ENCODE measurements at regions not wholly inside any gene's neighbourhood (a gene's known extent, or its start where the extent isn't known, plus 50 kb on each side); places are given as distances from the start of the nearest gene placed in this dataset.

DNA sequence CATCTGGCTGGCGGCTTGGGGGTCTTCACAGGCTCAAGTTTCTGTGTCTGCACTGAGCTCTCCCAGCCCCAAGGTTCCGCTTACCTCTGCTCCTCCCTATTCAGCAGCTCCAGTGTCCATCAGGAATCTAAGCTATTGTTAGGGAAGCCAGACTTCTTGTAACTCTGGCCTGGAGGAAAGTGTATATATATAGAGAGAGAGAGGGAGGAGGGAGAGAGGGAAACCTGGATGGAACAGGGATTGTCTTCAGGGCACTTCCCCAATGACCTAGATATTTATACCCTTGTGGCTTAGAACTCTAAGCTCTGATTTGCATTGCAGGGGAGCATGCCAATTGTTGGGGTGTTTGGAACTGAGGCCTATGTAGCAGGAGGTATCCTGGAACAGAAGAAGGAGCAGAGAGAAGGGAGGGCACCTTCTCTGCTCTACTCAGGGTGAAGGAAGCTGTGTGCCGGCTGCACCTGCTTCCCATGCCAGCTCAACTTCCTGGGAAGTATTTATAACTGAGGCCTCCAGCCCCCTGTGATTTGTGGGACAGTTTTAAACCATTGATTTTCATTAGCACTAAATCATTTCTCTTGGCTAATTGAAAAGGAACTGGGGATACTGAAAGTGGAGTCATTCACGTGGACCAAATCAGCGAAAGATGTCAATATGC lies 70.9 kb downstream of the NAV1 start:
- TF ChIP-seq CTCF (IDR thresholded peaks at IDR 0.05; ENCODE audit: control insufficient read depth, extremely low read depth, insufficient read depth), result no peak
- H3K4me3 ChIP-seq (ENCODE audit: low read depth, low read length), result no peak overlapping the region
- DNase-seq (ENCODE audit: low read depth), result no peak

- no peak for TF ChIP-seq CTCF (IDR thresholded peaks at IDR 0.05; ENCODE audit: control insufficient read depth, extremely low read depth, insufficient read depth)
- no peak overlapping the region for H3K4me3 ChIP-seq (ENCODE audit: low read depth, low read length)
- no peak for DNase-seq (ENCODE audit: low read depth)
Measured at GRCh38 chr1:201610858-201611257, 71.9 kb downstream of the NAV1 start.

- no peak for TF ChIP-seq CTCF (IDR thresholded peaks at IDR 0.05; ENCODE audit: control insufficient read depth, extremely low read depth, insufficient read depth)
- no peak for DNase-seq (ENCODE audit: low read depth)
Measured at GRCh38 chr1:201612645-201613044, 73.7 kb downstream of the NAV1 start.

DNA sequence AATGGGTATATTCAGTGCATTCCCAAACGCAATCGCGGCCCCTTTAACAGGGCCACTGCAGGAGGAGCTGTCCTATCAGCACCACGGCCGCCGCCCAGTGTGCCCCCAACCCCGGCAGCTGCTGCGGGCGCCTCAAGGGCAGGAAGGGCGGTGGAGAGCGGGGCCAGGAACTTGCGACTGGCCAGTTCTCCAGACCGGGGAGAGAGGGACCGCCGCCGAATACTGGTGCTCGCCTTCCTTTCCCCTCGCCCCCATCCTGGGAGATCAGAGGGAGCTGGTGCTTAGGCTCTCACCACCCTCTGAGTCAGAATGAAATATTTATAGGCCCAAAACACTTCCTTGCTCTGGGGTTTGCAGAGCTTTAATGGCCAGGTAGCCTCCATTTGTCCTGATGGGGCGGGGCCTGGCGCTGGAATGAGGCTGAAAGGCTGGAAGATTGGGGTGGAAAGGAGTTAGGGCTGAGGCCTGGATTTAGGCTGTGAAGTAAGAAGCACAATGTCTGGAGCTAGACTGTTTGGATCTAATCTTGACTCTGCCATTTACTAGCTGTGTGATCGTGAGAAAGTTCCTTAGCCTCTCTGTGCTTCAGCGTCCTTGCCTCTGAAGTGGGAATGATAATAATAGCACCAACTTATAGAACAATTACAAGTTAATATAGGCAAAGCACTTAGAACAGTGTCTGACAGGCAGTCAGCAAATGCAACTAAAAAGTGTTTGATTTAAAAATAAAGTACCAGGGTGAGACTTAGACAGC lies 75.5 kb downstream of the NAV1 start:
- no peak for DNase-seq (ENCODE audit: low read depth)
- no peak for TF ChIP-seq CTCF (IDR thresholded peaks at IDR 0.05; ENCODE audit: control insufficient read depth, extremely low read depth, insufficient read depth)
- no peak overlapping the region for H3K4me3 ChIP-seq (ENCODE audit: low read depth, low read length)

More at GRCh38 chr1:201612645-201613044, 73.7 kb downstream of the NAV1 start:
- no peak overlapping the region for H3K4me3 ChIP-seq (ENCODE audit: low read depth, low read length)

- no peak for DNase-seq (ENCODE audit: low read depth)
- H3K4me3 ChIP-seq (ENCODE audit: low read depth, low read length), result no peak overlapping the region
- TF ChIP-seq CTCF (IDR thresholded peaks at IDR 0.05; ENCODE audit: control insufficient read depth, extremely low read depth, insufficient read depth), result no peak
Measured at GRCh38 chr1:201617157-201617556, 78.2 kb downstream of the NAV1 start.

DNA sequence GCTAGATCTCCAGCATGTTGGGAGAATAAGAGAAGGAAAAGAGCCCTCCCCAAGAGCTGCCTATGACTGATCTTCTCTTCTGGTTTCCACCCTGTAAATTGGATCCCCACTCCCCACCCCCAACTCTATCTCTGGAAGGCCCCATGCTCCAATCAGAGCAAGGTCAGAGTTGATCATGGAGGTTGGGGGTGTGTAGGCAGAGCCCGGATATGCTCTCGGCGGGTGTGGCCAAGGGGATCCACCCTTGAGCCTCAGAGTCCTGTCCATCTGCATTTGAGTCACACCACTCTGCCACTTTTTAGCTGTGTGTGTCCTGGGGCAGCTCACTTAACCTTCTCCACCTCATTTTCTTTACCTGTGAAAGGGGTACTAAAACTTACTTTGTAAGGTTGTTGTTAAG lies 79.5 kb downstream of the NAV1 start:
- no peak overlapping the region for H3K4me3 ChIP-seq (ENCODE audit: low read depth, low read length)
- no peak for DNase-seq (ENCODE audit: low read depth)
- no peak for TF ChIP-seq CTCF (IDR thresholded peaks at IDR 0.05; ENCODE audit: control insufficient read depth, extremely low read depth, insufficient read depth)
